ENCODE measurements at regions not wholly inside any gene's neighbourhood (a gene's known extent, or its start where the extent isn't known, plus 50 kb on each side); places are given as distances from the start of the nearest gene placed in this dataset.

- Mint-ChIP-seq H3K9me3 (peaks cover 4 to 12% (median 5%) of the 10 kb centered on the region in 3 donors), H3K27ac (no peak overlapping the region), H3K4me1 (no peaks in the 10 kb centered on the region), H3K4me3 (no peak overlapping the region), H3K27me3 (no peaks in the 10 kb centered on the region), H3K36me3 (no peaks in the 10 kb centered on the region)
- no peaks in the 10 kb centered on the region for H3K36me3 ChIP-seq (ENCODE audit: control insufficient read depth in 2 of 2, extremely low read depth in 1 of 2, insufficient read depth in 1 of 2, low read length in 1 of 2)
- no peaks in the 10 kb centered on the region for H3K4me1 ChIP-seq (ENCODE audit: control insufficient read depth in 1 of 2, extremely low read depth in 1 of 2, insufficient read depth in 2 of 2, low read length in 2 of 2)
- 44% methylated on average over 1 of the region's 3 CpGs for WGBS (ENCODE audit: insufficient coverage)
- H3K4me3 ChIP-seq (ENCODE audit: control insufficient read depth in 1 of 2, extremely low read depth in 1 of 2, low read length in 1 of 2): no peak overlapping the region
- DNase-seq: no peak
- ChIA-PET CTCF (no interaction called here), POLR2A (no interaction called here)
- no peaks in the 10 kb centered on the region for H3K27me3 ChIP-seq (replicated peaks in 1 of 2; ENCODE audit: control insufficient read depth in 2 of 2, extremely low read depth in 1 of 2, insufficient read depth in 2 of 2, low read length in 1 of 2)
- ATAC-seq (replicated peaks in 1 of 4): no peak
- no peak overlapping the region for H3K27ac ChIP-seq (ENCODE audit: low read length)
- H3K9me3 ChIP-seq: no peaks in the 10 kb centered on the region
These were observed 254.6 kb downstream of the MTRR start for GRCh38 chr5:8123559-8123958.

- H3K9me3 Mint-ChIP-seq: peaks cover 0 to 6% (median 0%) of the 10 kb centered on the region in 3 donors
- CTCF ChIA-PET: no interaction called here
- POLR2A ChIA-PET: no interaction called here
- WGBS (ENCODE audit: insufficient coverage): 93% methylated on average over 2 of the region's 5 CpGs
- no peak for ATAC-seq (replicated peaks in 1 of 4)
- Histone ChIP-seq H3K36me3 (ENCODE audit: control insufficient read depth in 2 of 2, extremely low read depth in 1 of 2, insufficient read depth in 1 of 2, low read length in 1 of 2) (no peaks in the 10 kb centered on the region), H3K27ac (ENCODE audit: low read length) (no peak overlapping the region), H3K27me3 (replicated peaks in 1 of 2; ENCODE audit: control insufficient read depth in 2 of 2, extremely low read depth in 1 of 2, insufficient read depth in 2 of 2, low read length in 1 of 2) (no peaks in the 10 kb centered on the region), H3K9me3 (no peaks in the 10 kb centered on the region), H3K4me3 (ENCODE audit: control insufficient read depth in 1 of 2, extremely low read depth in 1 of 2, low read length in 1 of 2) (no peak overlapping the region), H3K4me1 (ENCODE audit: control insufficient read depth in 1 of 2, extremely low read depth in 1 of 2, insufficient read depth in 2 of 2, low read length in 2 of 2) (no peaks in the 10 kb centered on the region)
- H3K4me1 Mint-ChIP-seq: no peaks in the 10 kb centered on the region
- no peak for DNase-seq
- no peaks in the 10 kb centered on the region for H3K36me3 Mint-ChIP-seq
- H3K4me3 Mint-ChIP-seq: no peak overlapping the region
- H3K27ac Mint-ChIP-seq: no peak overlapping the region
- H3K27me3 Mint-ChIP-seq: no peaks in the 10 kb centered on the region
These were observed 265.7 kb downstream of the MTRR start for GRCh38 chr5:8134609-8135008.

GRCh38 chr5:8135742-8136141, 266.8 kb downstream of the MTRR start:
- Histone ChIP-seq H3K27me3 (replicated peaks in 1 of 2; ENCODE audit: control insufficient read depth in 2 of 2, extremely low read depth in 1 of 2, insufficient read depth in 2 of 2, low read length in 1 of 2) (no peaks in the 10 kb centered on the region), H3K9me3 (no peaks in the 10 kb centered on the region), H3K36me3 (ENCODE audit: control insufficient read depth in 2 of 2, extremely low read depth in 1 of 2, insufficient read depth in 1 of 2, low read length in 1 of 2) (no peaks in the 10 kb centered on the region), H3K27ac (ENCODE audit: low read length) (no peak overlapping the region), H3K4me3 (ENCODE audit: control insufficient read depth in 1 of 2, extremely low read depth in 1 of 2, low read length in 1 of 2) (no peak overlapping the region), H3K4me1 (ENCODE audit: control insufficient read depth in 1 of 2, extremely low read depth in 1 of 2, insufficient read depth in 2 of 2, low read length in 2 of 2) (no peaks in the 10 kb centered on the region)
- Mint-ChIP-seq H3K27ac (no peak overlapping the region), H3K4me1 (no peaks in the 10 kb centered on the region), H3K27me3 (no peaks in the 10 kb centered on the region), H3K9me3 (peaks cover 0 to 6% (median 0%) of the 10 kb centered on the region in 3 donors), H3K4me3 (no peak overlapping the region), H3K36me3 (no peaks in the 10 kb centered on the region)
- no peak for ATAC-seq (replicated peaks in 1 of 4)
- no peak for DNase-seq
- CTCF ChIA-PET: no interaction called here
- POLR2A ChIA-PET: no interaction called here
- WGBS (ENCODE audit: insufficient coverage): 100% methylated on average over 3 of the region's 4 CpGs

GRCh38 chr5:8136271-8136670, 267.3 kb downstream of the MTRR start:
- Mint-ChIP-seq H3K36me3 (no peaks in the 10 kb centered on the region), H3K4me3 (no peak overlapping the region), H3K4me1 (no peaks in the 10 kb centered on the region), H3K9me3 (peaks cover 0 to 6% (median 0%) of the 10 kb centered on the region in 3 donors), H3K27me3 (no peaks in the 10 kb centered on the region), H3K27ac (no peak overlapping the region)
- H3K4me1 ChIP-seq (ENCODE audit: control insufficient read depth in 1 of 2, extremely low read depth in 1 of 2, insufficient read depth in 2 of 2, low read length in 2 of 2): no peaks in the 10 kb centered on the region
- H3K36me3 ChIP-seq (ENCODE audit: control insufficient read depth in 2 of 2, extremely low read depth in 1 of 2, insufficient read depth in 1 of 2, low read length in 1 of 2): no peaks in the 10 kb centered on the region
- no peak for DNase-seq
- no peak for ATAC-seq (replicated peaks in 1 of 4)
- WGBS (ENCODE audit: insufficient coverage): no CpG with 5 or more reads among the region's 3 CpGs
- ChIA-PET POLR2A (no interaction called here), CTCF (no interaction called here)
- H3K27ac ChIP-seq (ENCODE audit: low read length): no peak overlapping the region
- no peaks in the 10 kb centered on the region for H3K9me3 ChIP-seq
- H3K4me3 ChIP-seq (ENCODE audit: control insufficient read depth in 1 of 2, extremely low read depth in 1 of 2, low read length in 1 of 2): no peak overlapping the region
- no peaks in the 10 kb centered on the region for H3K27me3 ChIP-seq (replicated peaks in 1 of 2; ENCODE audit: control insufficient read depth in 2 of 2, extremely low read depth in 1 of 2, insufficient read depth in 2 of 2, low read length in 1 of 2)

- no peaks in the 10 kb centered on the region for H3K36me3 Mint-ChIP-seq
- H3K27me3 ChIP-seq (replicated peaks in 1 of 2; ENCODE audit: control insufficient read depth in 2 of 2, extremely low read depth in 1 of 2, insufficient read depth in 2 of 2, low read length in 1 of 2): no peaks in the 10 kb centered on the region
- 14% methylated on average over 1 of the region's 2 CpGs for WGBS (ENCODE audit: insufficient coverage)
- no peaks in the 10 kb centered on the region for H3K36me3 ChIP-seq (ENCODE audit: control insufficient read depth in 2 of 2, extremely low read depth in 1 of 2, insufficient read depth in 1 of 2, low read length in 1 of 2)
- no peak for DNase-seq
- POLR2A ChIA-PET: no interaction called here
- no peak overlapping the region for H3K4me3 ChIP-seq (ENCODE audit: control insufficient read depth in 1 of 2, extremely low read depth in 1 of 2, low read length in 1 of 2)
- no peak overlapping the region for H3K27ac ChIP-seq (ENCODE audit: low read length)
- no peaks in the 10 kb centered on the region for H3K9me3 ChIP-seq
- peaks cover 0 to 1% of the 10 kb centered on the region in 2 donors for H3K27me3 Mint-ChIP-seq
- no peaks in the 10 kb centered on the region for H3K4me1 Mint-ChIP-seq
- no peak overlapping the region for H3K4me3 Mint-ChIP-seq
- no peak for ATAC-seq (replicated peaks in 1 of 4)
- peaks cover 0 to 10% (median 0%) of the 10 kb centered on the region in 3 donors for H3K9me3 Mint-ChIP-seq
- H3K27ac Mint-ChIP-seq: no peak overlapping the region
- no peaks in the 10 kb centered on the region for H3K4me1 ChIP-seq (ENCODE audit: control insufficient read depth in 1 of 2, extremely low read depth in 1 of 2, insufficient read depth in 2 of 2, low read length in 2 of 2)
- CTCF ChIA-PET: no interaction called here
These were observed 269.1 kb downstream of the MTRR start for GRCh38 chr5:8137941-8138550.

GRCh38 chr5:8138884-8139283, 269.9 kb downstream of the MTRR start:
- no peak for DNase-seq
- no peaks in the 10 kb centered on the region for H3K4me1 ChIP-seq (ENCODE audit: control insufficient read depth in 1 of 2, extremely low read depth in 1 of 2, insufficient read depth in 2 of 2, low read length in 2 of 2)
- peaks cover 0 to 1% of the 10 kb centered on the region in 2 donors for H3K27me3 Mint-ChIP-seq
- no peaks in the 10 kb centered on the region for H3K9me3 ChIP-seq
- ChIA-PET POLR2A (no interaction called here), CTCF (no interaction called here)
- no peaks in the 10 kb centered on the region for H3K27me3 ChIP-seq (replicated peaks in 1 of 2; ENCODE audit: control insufficient read depth in 2 of 2, extremely low read depth in 1 of 2, insufficient read depth in 2 of 2, low read length in 1 of 2)
- H3K9me3 Mint-ChIP-seq: peaks cover 0 to 10% (median 0%) of the 10 kb centered on the region in 3 donors
- H3K36me3 Mint-ChIP-seq: no peaks in the 10 kb centered on the region
- no peak for ATAC-seq (replicated peaks in 1 of 4)
- 25% methylated on average over 2 of the region's 5 CpGs for WGBS (ENCODE audit: insufficient coverage)
- H3K27ac Mint-ChIP-seq: no peak overlapping the region
- no peak overlapping the region for H3K4me3 ChIP-seq (ENCODE audit: control insufficient read depth in 1 of 2, extremely low read depth in 1 of 2, low read length in 1 of 2)
- no peak overlapping the region for H3K27ac ChIP-seq (ENCODE audit: low read length)
- H3K4me1 Mint-ChIP-seq: no peaks in the 10 kb centered on the region
- H3K4me3 Mint-ChIP-seq: no peak overlapping the region
- no peaks in the 10 kb centered on the region for H3K36me3 ChIP-seq (ENCODE audit: control insufficient read depth in 2 of 2, extremely low read depth in 1 of 2, insufficient read depth in 1 of 2, low read length in 1 of 2)

GRCh38 chr5:8150791-8151190, 281.8 kb downstream of the MTRR start:
- Mint-ChIP-seq H3K9me3 (peaks cover 0 to 5% (median 3%) of the 10 kb centered on the region in 3 donors), H3K27me3 (no peaks in the 10 kb centered on the region), H3K4me3 (no peak overlapping the region), H3K27ac (no peak overlapping the region), H3K36me3 (no peaks in the 10 kb centered on the region), H3K4me1 (no peaks in the 10 kb centered on the region)
- Histone ChIP-seq H3K4me1 (ENCODE audit: control insufficient read depth in 1 of 2, extremely low read depth in 1 of 2, insufficient read depth in 2 of 2, low read length in 2 of 2) (no peaks in the 10 kb centered on the region), H3K27me3 (replicated peaks in 1 of 2; ENCODE audit: control insufficient read depth in 2 of 2, extremely low read depth in 1 of 2, insufficient read depth in 2 of 2, low read length in 1 of 2) (no peaks in the 10 kb centered on the region), H3K4me3 (ENCODE audit: control insufficient read depth in 1 of 2, extremely low read depth in 1 of 2, low read length in 1 of 2) (no peak overlapping the region), H3K27ac (ENCODE audit: low read length) (no peak overlapping the region), H3K9me3 (no peaks in the 10 kb centered on the region), H3K36me3 (ENCODE audit: control insufficient read depth in 2 of 2, extremely low read depth in 1 of 2, insufficient read depth in 1 of 2, low read length in 1 of 2) (no peaks in the 10 kb centered on the region)
- ChIA-PET CTCF (no interaction called here), POLR2A (no interaction called here)
- DNase-seq (no peak), ATAC-seq (replicated peaks in 1 of 4) (no peak)
- no CpG with 5 or more reads among the region's 1 CpG for WGBS (ENCODE audit: insufficient coverage)
